Bronchial epithelial cell (primary cell): ENCODE measurements at regions not wholly inside any gene's neighbourhood (a gene's known extent, or its start where the extent isn't known, plus 50 kb on each side); places are given as distances from the start of the nearest gene placed in this dataset.

Source experiments
- DNase-seq: peaks from one replicate; pipeline ENCODE4 v3.0.0-alpha.2; 2010; ENCODE audit warnings: low read depth
- FAIRE-seq: peaks from 2 replicates; lab custom pipeline; 2011; peaks lifted over from hg19 to GRCh38; lab: Jason Lieb, UNC
- H3K27me3 ChIP-seq: 2 replicates; pipeline ENCODE4 v1.5.1; 2011; ENCODE audit warnings: low read length; ENCODE audit not compliant: control insufficient read depth, insufficient read depth
- H3K36me3 ChIP-seq: 2 replicates; pipeline ENCODE4 v1.5.1; 2011; ENCODE audit warnings: low read length; ENCODE audit not compliant: control insufficient read depth, insufficient read depth
- H3K4me3 ChIP-seq: 2 replicates; pipeline ENCODE4 v1.5.1; 2011; ENCODE audit warnings: mild to moderate bottlenecking, low read depth, low read length, control low read depth
- TF ChIP-seq, protein P1 (sequence below): IDR thresholded peaks from 2 replicates; pipeline ENCODE4 v1.5.1; 2011; ENCODE audit warnings: mild to moderate bottlenecking, moderate library complexity, low read length, control low read depth, inconsistent platforms; ENCODE audit not compliant: insufficient read depth, severe bottlenecking

DNA sequence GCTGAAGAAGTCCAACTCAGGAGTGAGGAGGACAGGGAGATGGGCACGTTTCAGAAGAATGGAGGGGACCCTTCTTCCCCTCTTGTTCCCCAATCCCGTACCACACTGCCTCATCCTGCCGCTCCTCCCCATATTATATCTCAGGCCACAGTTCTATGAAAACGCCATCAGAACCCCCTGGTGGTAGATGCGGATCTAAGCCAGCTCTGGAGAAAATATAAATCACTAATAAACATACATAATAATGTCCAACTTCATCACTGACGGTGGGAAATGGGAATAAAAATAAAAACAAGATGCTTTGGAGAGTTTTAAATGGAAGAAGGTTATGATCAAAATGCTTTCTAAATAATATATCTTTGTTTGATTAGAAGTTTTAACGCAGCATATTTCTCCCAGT lies 400.3 kb downstream of the CADM1 start:
- Histone ChIP-seq H3K27me3 (no peaks in the 10 kb centered on the region), H3K4me3 (no peak overlapping the region), H3K36me3 (no peaks in the 10 kb centered on the region)
- DNase-seq (no peak), FAIRE-seq (no peak)
- TF ChIP-seq, protein P1, sequence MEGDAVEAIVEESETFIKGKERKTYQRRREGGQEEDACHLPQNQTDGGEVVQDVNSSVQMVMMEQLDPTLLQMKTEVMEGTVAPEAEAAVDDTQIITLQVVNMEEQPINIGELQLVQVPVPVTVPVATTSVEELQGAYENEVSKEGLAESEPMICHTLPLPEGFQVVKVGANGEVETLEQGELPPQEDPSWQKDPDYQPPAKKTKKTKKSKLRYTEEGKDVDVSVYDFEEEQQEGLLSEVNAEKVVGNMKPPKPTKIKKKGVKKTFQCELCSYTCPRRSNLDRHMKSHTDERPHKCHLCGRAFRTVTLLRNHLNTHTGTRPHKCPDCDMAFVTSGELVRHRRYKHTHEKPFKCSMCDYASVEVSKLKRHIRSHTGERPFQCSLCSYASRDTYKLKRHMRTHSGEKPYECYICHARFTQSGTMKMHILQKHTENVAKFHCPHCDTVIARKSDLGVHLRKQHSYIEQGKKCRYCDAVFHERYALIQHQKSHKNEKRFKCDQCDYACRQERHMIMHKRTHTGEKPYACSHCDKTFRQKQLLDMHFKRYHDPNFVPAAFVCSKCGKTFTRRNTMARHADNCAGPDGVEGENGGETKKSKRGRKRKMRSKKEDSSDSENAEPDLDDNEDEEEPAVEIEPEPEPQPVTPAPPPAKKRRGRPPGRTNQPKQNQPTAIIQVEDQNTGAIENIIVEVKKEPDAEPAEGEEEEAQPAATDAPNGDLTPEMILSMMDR: no peak

DNA sequence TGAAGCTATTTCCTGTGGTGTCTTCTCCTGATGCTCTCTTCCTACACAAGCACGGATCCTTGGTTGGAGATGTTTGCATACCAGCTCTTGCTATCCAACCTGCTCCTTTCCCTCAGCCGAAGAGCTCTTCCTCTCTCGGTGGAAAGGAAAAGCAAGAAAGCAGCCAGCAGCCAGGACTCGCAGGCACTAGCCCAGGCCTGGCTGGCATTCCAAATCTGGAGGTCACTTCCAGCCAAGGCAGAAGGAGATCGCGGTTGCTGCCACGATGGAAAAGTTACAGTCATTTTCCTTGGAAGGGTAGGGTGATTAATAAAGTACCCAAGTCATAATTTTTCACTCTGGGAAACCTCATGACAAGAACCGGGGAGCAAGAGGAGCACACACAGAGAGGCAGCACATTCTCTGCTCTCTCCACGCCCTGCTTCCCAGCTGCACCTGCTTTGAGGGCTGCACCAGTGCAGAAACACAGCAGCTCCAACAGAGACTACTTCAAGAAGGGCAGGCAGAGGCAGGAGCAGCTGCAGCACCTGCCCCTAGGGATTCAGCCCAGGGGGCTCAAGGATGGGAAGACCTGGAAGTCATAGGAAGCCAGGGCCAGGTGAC lies 399.3 kb downstream of the CADM1 start:
- DNase-seq (no peak), FAIRE-seq (no peak)
- Histone ChIP-seq H3K27me3 (no peaks in the 10 kb centered on the region), H3K36me3 (no peaks in the 10 kb centered on the region), H3K4me3 (no peak overlapping the region)
- TF ChIP-seq, protein P1: no peak

DNA sequence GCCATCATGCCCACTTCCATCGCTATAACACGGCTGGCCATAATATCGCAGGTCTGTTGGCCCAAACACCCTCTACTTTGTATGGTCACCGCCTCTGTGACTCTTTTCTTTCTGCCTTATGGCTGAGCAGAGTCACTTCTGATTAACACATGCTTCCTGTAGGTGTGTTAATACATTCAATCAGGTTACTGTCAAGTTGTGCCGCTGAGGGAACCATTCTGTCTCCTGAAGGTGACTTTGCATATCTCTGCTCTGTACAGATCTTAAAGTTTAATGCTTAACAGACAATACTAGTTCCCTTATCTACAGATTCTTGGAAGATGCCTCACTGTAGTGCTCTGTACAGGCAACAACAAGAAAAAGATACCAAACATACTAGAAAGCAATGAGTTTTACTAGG lies 393.1 kb downstream of the CADM1 start:
- Histone ChIP-seq H3K4me3 (no peak overlapping the region), H3K36me3 (no peaks in the 10 kb centered on the region), H3K27me3 (no peaks in the 10 kb centered on the region)
- TF ChIP-seq, protein P1: no peak
- DNase-seq (no peak), FAIRE-seq (no peak)

DNA sequence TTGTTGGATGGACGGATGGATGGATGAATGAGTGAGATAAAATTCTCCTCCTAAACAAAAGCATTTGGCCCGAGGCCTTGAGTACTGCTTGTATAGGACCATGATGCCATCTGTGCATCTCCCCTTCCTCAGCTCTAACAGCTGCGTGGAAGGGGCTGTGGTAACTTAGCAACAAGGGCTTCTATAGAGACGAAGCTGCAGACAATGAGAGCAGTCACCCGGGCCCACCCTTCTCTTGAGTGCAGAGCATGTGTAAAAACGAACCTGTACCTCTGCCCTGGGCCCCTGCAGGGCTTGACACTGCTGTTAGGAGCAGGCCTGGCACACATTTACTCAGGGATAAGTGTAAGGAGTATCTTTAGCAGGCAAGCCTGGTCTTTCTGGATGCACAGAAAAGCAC lies 391.5 kb downstream of the CADM1 start:
- TF ChIP-seq, protein P1: no peak
- DNase-seq: no peak
- H3K4me3 ChIP-seq: no peak overlapping the region
- H3K36me3 ChIP-seq: no peaks in the 10 kb centered on the region
- FAIRE-seq: no peak
- H3K27me3 ChIP-seq: no peaks in the 10 kb centered on the region

DNA sequence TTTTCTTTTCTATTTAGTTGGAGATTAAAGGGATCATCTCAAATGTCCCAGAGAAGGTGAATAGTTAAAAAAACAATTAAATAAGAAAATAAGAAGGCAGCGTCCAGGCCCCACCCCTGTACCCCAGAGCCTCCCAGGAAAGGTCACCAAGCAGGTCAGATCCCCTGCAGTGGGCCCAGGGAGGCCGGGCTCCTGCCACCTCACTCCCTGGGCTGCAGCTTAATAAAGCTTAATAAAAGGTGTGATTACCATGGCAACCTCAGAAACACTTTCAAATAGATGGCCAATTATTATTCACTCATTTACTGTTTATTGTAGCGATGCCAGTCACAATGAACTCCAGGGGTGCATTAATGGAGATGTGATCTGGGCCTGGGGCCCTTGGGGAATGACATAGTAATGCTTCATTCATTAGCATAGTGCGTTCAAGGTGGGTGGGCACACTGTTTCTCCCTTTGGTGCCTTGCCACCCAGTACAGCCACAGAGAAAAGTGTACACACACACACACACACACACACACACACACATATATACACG lies 386.2 kb downstream of the CADM1 start:
- FAIRE-seq: no peak
- DNase-seq: no peak

More for the DNA sequence above, 386.2 kb downstream of the CADM1 start:
- H3K36me3 ChIP-seq: no peaks in the 10 kb centered on the region
- TF ChIP-seq, protein P1: no peak
- no peak overlapping the region for H3K4me3 ChIP-seq
- no peaks in the 10 kb centered on the region for H3K27me3 ChIP-seq
